Fibroblast of skin of left biceps (primary cell): ENCODE measurements at regions not wholly inside any gene's neighbourhood (a gene's known extent, or its start where the extent isn't known, plus 50 kb on each side); places are given as distances from the start of the nearest gene placed in this dataset.
A peak's percentile ranks its signal among the peaks of the same experiment; 100 is the strongest.
"Not testable (repeated sequence)": the region's sequence is repeated elsewhere in the genome, so short reads cannot be mapped to it uniquely, and the experiment has no call there.

Source experiments
- DNase-seq, 2 experiments: peaks; one replicate each; pipeline ENCODE4 v3.0.0-alpha.2; 2013; ENCODE audit warnings: low read depth in 2 of 2

- no peak for DNase-seq
These were observed 121.6 kb upstream of the SGCG start for GRCh38 chr13:23059173-23059572.

GRCh38 chr13:23060959-23061358 is 119.8 kb upstream of the SGCG start:
- DNase-seq: no peak

DNA sequence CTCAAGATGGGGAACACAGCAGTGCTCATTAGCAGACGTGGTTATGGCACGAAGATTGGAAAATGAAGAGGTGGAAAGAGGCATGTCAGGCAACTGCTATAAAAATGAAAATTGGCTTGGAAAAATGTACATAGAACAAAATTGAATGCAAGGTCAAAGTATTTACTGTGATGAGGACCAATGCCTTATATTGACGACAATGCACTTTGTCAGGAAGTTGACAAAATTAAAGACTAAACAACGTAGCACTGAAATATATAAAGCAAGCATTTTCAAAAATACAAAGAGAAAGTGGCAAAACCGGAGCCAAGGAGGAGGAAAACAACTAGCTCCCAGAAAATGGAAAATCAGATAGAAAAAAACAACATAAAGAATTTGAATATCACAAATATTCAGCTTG is 113.7 kb upstream of the SGCG start:
- DNase-seq: no peak

- peak; percentile 46 to 52 for DNase-seq
These were observed 111.2 kb upstream of the SGCG start for GRCh38 chr13:23069566-23069965.

DNA sequence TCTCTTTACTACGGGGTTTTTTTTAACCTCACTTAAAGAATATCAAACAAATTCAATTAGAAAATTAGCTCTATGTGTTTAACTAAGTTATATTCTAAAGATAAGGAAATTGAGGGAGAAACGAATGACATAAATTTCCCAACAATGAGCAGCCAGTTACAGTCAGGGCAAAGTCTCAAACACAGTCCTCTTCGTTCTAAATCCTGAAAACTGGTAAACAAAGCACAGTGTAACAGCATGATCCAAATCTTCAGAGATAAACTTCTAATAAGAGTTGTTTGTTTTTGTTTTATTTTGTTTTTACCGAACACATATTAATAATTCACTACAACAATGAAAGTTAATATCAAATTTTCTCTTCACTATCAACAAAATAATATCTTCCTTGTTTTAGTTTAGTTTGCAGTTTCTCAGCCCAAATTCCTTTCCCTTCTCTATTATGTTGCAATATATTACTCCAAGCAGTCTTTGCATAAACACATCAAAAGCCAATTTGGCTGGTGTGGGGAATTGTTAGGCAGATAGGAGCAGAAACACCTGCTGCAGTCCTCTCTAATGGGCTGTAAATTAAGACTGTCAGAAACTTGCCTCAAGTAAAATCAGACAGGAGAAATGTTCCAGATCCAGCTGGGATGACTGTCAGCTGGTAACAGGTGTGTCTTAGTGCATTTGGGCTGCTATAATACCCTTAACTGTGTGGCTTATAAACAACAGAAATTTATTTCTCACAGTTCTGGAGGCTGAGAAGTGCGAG is 106.5 kb upstream of the SGCG start:
- no peak for DNase-seq

DNA sequence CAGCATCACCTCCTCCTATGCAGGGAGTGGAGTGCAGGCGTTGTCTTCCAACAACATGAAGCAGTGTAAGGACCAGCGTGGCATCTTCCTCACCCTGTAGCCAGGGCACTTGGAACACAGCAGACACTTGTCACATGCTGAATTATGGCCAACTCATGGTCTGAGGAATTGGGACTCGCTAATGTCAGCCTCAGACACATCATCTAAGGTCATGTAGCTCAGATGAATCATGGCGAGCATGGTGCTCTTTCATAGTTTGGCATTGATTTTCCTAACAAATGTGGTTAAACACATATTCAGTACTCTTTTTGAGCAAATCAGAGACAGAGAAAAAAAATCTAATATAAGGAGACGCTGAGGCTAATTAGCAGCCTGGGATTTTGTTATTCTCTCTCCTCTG is 99.6 kb upstream of the SGCG start:
- DNase-seq: no peak

GRCh38 chr13:23081901-23082300 is 98.9 kb upstream of the SGCG start:
- DNase-seq: no peak

- DNase-seq: no peak
These were observed 93.7 kb upstream of the SGCG start for GRCh38 chr13:23086968-23087623.

DNA sequence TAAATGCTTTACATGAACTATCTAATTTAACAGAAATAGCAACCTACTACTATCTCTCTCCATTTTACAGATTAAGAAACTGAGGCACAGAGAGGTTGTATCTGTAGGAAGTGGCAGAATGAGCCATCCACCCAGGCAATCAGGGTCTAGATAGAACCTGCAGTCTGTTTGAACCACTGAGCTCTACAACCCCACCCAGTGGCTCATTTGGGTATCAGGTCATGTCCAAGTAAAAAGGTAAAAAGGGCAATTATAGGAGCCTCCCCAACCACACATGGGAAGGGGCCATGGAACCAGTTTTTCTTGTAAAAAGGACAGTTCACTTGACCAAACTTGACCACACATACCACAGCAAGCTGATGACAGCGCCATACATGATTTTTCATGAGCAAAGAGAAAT is 92.9 kb upstream of the SGCG start:
- no peak for DNase-seq

- no peak for DNase-seq
These were observed 82.4 kb upstream of the SGCG start for GRCh38 chr13:23098161-23098907.

- DNase-seq: no peak
These were observed 75.7 kb upstream of the SGCG start for GRCh38 chr13:23105051-23105450.

DNA sequence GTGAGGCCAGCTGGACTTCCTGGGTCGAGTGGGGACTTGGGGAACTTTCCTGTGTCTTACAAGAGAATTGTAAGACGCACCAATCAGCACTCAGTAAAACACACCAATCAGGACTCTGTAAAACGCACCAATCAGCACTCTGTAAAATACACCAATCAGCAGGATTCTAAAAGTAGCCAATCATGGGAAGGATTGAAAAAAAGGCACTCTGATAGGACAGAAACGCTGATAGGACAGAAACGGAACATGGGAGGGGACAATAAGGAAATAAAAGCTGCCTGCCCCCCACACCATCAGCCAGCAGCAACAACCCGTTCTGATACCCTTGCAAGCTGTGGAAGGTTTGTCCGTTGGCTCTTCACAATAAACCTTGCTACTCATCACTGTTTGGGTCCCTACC is 73.1 kb upstream of the SGCG start:
- DNase-seq: no peak

DNA sequence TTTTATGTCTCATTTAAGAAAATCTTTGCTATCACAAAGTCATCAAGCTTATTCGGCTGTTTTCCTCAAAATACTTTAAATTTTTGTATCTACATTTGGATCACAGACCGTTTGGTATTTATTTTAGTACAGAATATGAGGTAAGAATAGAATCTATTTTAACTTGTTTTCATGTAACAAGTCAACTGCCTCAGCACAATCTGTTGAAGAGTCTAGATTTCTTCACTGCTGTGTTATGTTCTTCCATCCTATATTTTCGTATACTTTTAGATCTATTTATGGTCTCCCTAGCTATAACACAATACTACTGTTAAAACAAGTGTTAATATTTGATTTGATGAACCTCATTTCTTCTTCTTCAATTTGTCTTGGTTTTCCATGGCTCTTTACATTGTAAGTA is 61.6 kb upstream of the SGCG start:
- no peak for DNase-seq

DNA sequence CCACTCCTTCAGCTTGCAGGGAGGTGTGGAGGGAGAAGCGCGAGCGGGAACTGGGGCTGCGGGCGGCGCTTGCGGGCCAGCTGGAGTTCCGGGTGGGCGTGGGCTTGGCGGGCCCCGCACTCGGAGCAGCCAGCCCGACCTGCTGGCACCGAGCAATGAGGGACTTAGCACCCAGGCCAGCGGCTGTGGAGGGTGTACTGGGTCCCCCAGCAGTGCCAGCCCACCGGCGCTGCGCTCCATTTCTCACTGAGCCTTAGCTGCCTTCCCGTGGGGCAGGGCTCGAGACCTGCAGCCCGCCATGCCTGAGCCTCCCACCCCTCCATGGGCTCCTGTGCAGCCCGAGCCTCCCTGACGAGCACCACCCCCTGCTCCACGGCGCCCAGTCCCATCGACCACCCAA is 53.2 kb upstream of the SGCG start:
- not testable (repeated sequence) for DNase-seq

- no peak for DNase-seq
These were observed 51.4 kb upstream of the SGCG start for GRCh38 chr13:23129331-23129730.
